ENCODE measurements at regions not wholly inside any gene's neighbourhood (a gene's known extent, or its start where the extent isn't known, plus 50 kb on each side); places are given as distances from the start of the nearest gene placed in this dataset.

GRCh38 chr1:55913565-55913964 is 665.8 kb downstream of the PLPP3 start:
- no peak for DNase-seq

GRCh38 chr1:55912438-55912837 is 666.9 kb downstream of the PLPP3 start:
- H3K4me1 ChIP-seq (ENCODE audit: insufficient read depth), result no peaks in the 10 kb centered on the region
- intact Hi-C loops (cut with DNase I), result no loop called here
- no peaks in the 10 kb centered on the region for H3K9me3 ChIP-seq
- H3K4me3 ChIP-seq, result no peak overlapping the region
- no peaks in the 10 kb centered on the region for H3K36me3 ChIP-seq
- no peaks in the 10 kb centered on the region for H3K27me3 ChIP-seq
- 94 to 96% (median 95%) methylated on average over 6 of the region's 6 CpGs for WGBS, 3 donors
- no peak for TF ChIP-seq CTCF (IDR thresholded peaks at IDR 0.05)
- TF ChIP-seq EP300 (IDR thresholded peaks at IDR 0.05), result no peak
- no peak for TF ChIP-seq POLR2A (IDR thresholded peaks at IDR 0.05)
- no peak overlapping the region for H3K27ac ChIP-seq
- no peak for DNase-seq

More at GRCh38 chr1:55913565-55913964, 665.8 kb downstream of the PLPP3 start:
- TF ChIP-seq EP300 (IDR thresholded peaks at IDR 0.05) (no peak), POLR2A (IDR thresholded peaks at IDR 0.05) (no peak)
- WGBS, 3 donors, result 95 to 99% (median 97%) methylated on average over 7 of the region's 7 CpGs
- Histone ChIP-seq H3K4me1 (ENCODE audit: insufficient read depth) (no peaks in the 10 kb centered on the region), H3K27ac (no peak overlapping the region), H3K27me3 (no peaks in the 10 kb centered on the region), H3K36me3 (no peaks in the 10 kb centered on the region), H3K9me3 (no peaks in the 10 kb centered on the region), H3K4me3 (no peak overlapping the region)
- intact Hi-C loops (cut with DNase I), result no loop called here

GRCh38 chr1:55904541-55904940 is 674.8 kb downstream of the PLPP3 start:
- TF ChIP-seq POLR2A (IDR thresholded peaks at IDR 0.05) (no peak), CTCF (IDR thresholded peaks at IDR 0.05) (no peak), EP300 (IDR thresholded peaks at IDR 0.05) (no peak)
- Histone ChIP-seq H3K36me3 (no peaks in the 10 kb centered on the region), H3K4me1 (ENCODE audit: insufficient read depth) (no peaks in the 10 kb centered on the region), H3K4me3 (no peak overlapping the region), H3K27me3 (no peaks in the 10 kb centered on the region), H3K27ac (no peak overlapping the region), H3K9me3 (no peaks in the 10 kb centered on the region)
- WGBS, 3 donors, result 93 to 100% (median 98%) methylated on average over 3 of the region's 3 CpGs
- DNase-seq, result no peak
- intact Hi-C loops (cut with DNase I), result no loop called here

GRCh38 chr1:55898181-55898580 is 681.2 kb downstream of the PLPP3 start:
- 40 to 52% (median 43%) methylated on average over 1 of the region's 1 CpG for WGBS, 3 donors
- H3K27me3 ChIP-seq, result no peaks in the 10 kb centered on the region
- TF ChIP-seq EP300 (IDR thresholded peaks at IDR 0.05) (no peak), CTCF (IDR thresholded peaks at IDR 0.05) (no peak), POLR2A (IDR thresholded peaks at IDR 0.05) (no peak)
- no peaks in the 10 kb centered on the region for H3K9me3 ChIP-seq
- H3K4me1 ChIP-seq (ENCODE audit: insufficient read depth), result no peaks in the 10 kb centered on the region
- intact Hi-C loops (cut with DNase I), result no loop called here
- no peak overlapping the region for H3K27ac ChIP-seq
- DNase-seq, result no peak
- H3K4me3 ChIP-seq, result no peak overlapping the region
- H3K36me3 ChIP-seq, result no peaks in the 10 kb centered on the region

GRCh38 chr1:55896210-55896609 is 681.0 kb upstream of the USP24 start:
- no peak overlapping the region for H3K4me3 ChIP-seq
- 92 to 95% (median 94%) methylated on average over 5 of the region's 5 CpGs for WGBS, 3 donors
- TF ChIP-seq POLR2A (IDR thresholded peaks at IDR 0.05), result no peak
- no peak for TF ChIP-seq CTCF (IDR thresholded peaks at IDR 0.05)
- no peak for TF ChIP-seq EP300 (IDR thresholded peaks at IDR 0.05)
- H3K27me3 ChIP-seq, result no peaks in the 10 kb centered on the region
- H3K9me3 ChIP-seq, result no peaks in the 10 kb centered on the region
- intact Hi-C loops (cut with DNase I), result no loop called here
- no peaks in the 10 kb centered on the region for H3K36me3 ChIP-seq
- no peaks in the 10 kb centered on the region for H3K4me1 ChIP-seq (ENCODE audit: insufficient read depth)
- DNase-seq, result no peak
- H3K27ac ChIP-seq, result no peak overlapping the region

Data from ovary (tissue), 7 donors.